Fibroblast of skin of right quadriceps (primary cell): ENCODE measurements at regions not wholly inside any gene's neighbourhood (a gene's known extent, or its start where the extent isn't known, plus 50 kb on each side); places are given as distances from the start of the nearest gene placed in this dataset.
"Not testable (repeated sequence)": the region's sequence is repeated elsewhere in the genome, so short reads cannot be mapped to it uniquely, and the experiment has no call there.

Source experiments
- DNase-seq: peaks from one replicate; pipeline ENCODE4 v3.0.0-alpha.2; 2013

GRCh38 chr1:243074224-243074623 is 180.9 kb downstream of the CEP170 start:
- not testable (repeated sequence) for DNase-seq

- not testable (repeated sequence) for DNase-seq
These were observed 188.0 kb downstream of the CEP170 start for GRCh38 chr1:243067056-243067455.

- not testable (repeated sequence) for DNase-seq
These were observed 193.1 kb downstream of the CEP170 start for GRCh38 chr1:243061965-243062364.

GRCh38 chr1:243055510-243055909 is 199.6 kb downstream of the CEP170 start:
- DNase-seq: not testable (repeated sequence)

GRCh38 chr1:243055091-243055490 is 200.0 kb downstream of the CEP170 start:
- not testable (repeated sequence) for DNase-seq

GRCh38 chr1:243054681-243055080 is 200.4 kb downstream of the CEP170 start:
- not testable (repeated sequence) for DNase-seq

- not testable (repeated sequence) for DNase-seq
These were observed 202.0 kb downstream of the CEP170 start for GRCh38 chr1:243053048-243053447.

- DNase-seq: not testable (repeated sequence)
These were observed 204.5 kb downstream of the CEP170 start for GRCh38 chr1:243050613-243051012.

- not testable (repeated sequence) for DNase-seq
These were observed 205.4 kb downstream of the CEP170 start for GRCh38 chr1:243049716-243050115.

- DNase-seq: not testable (repeated sequence)
These were observed 233.7 kb downstream of the CEP170 start for GRCh38 chr1:243021365-243021764.

GRCh38 chr1:243019030-243019635 is 235.9 kb downstream of the CEP170 start:
- not testable (repeated sequence) for DNase-seq

- DNase-seq: not testable (repeated sequence)
These were observed 244.4 kb downstream of the CEP170 start for GRCh38 chr1:243010719-243011118.

- not testable (repeated sequence) for DNase-seq
These were observed 254.1 kb downstream of the CEP170 start for GRCh38 chr1:243001003-243001402.

- not testable (repeated sequence) for DNase-seq
These were observed 262.3 kb downstream of the CEP170 start for GRCh38 chr1:242992776-242993175.

- not testable (repeated sequence) for DNase-seq
These were observed 270.0 kb downstream of the CEP170 start for GRCh38 chr1:242985096-242985495.

GRCh38 chr1:242973341-242973740 is 281.7 kb downstream of the CEP170 start:
- peak; percentile 22 for DNase-seq

GRCh38 chr1:242966892-242967291 is 288.2 kb downstream of the CEP170 start:
- DNase-seq: no peak

- not testable (repeated sequence) for DNase-seq
These were observed 295.7 kb downstream of the CEP170 start for GRCh38 chr1:242959397-242959796.

GRCh38 chr1:242954945-242955344 is 300.1 kb downstream of the CEP170 start:
- not testable (repeated sequence) for DNase-seq

GRCh38 chr1:242946206-242946605 is 308.9 kb downstream of the CEP170 start:
- DNase-seq: no peak

GRCh38 chr1:242936725-242937124 is 318.4 kb downstream of the CEP170 start:
- DNase-seq: not testable (repeated sequence)

- DNase-seq: not testable (repeated sequence)
These were observed 330.4 kb downstream of the CEP170 start for GRCh38 chr1:242924717-242925116.

GRCh38 chr1:242923603-242924002 is 331.5 kb downstream of the CEP170 start:
- not testable (repeated sequence) for DNase-seq

- not testable (repeated sequence) for DNase-seq
These were observed 340.4 kb downstream of the CEP170 start for GRCh38 chr1:242914729-242915128.

GRCh38 chr1:242912855-242913254 is 342.2 kb downstream of the CEP170 start:
- DNase-seq: not testable (repeated sequence)
